GM15510 (cell line): ENCODE measurements at regions not wholly inside any gene's neighbourhood (a gene's known extent, or its start where the extent isn't known, plus 50 kb on each side); places are given as distances from the start of the nearest gene placed in this dataset.

Source experiments
- POLR2A ChIP-seq: IDR thresholded peaks from 3 replicates; pipeline ENCODE4 v1.6.1; 2011; ENCODE audit warnings: borderline replicate concordance; ENCODE audit not compliant: insufficient read length; ENCODE audit errors: extremely low read depth

DNA sequence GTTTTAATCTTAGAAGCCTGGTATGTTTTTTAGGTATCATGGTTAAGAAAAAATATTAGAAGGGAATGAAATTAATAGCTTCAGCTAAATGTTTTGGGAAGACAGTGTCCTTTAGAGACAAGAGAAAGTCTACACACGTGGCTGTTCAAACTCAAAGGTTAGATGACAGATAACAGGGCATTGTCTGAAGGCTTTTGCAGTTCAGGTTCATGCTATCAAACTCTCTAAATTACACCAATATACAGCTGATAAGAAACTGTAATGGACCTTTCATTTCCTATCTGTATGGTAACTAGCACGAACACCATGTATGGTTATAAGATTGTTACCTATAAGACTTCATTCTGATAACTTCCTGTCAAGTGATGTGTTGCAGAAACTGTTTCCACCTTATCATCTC lies 240.6 kb upstream of the MEF2C start:
- TF ChIP-seq POLR2A: no peak

DNA sequence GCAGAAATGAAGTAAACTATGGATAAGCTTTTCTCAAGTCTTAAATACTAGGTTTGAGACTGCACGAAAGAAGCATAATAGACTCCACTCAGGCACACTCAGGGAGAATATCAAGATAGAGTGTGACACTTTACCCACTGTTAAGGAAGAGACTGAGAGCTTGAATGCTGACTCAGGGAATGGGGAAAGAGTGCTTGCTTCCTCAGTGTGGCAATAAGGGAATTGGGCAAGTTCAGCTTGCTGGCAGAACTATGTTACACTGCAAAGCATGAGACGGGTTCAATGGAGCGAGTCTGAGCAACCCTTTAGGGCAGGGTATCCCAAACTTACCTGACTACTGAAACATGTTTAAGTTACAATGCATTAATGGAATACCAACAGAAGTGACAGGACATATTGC lies 237.7 kb upstream of the MEF2C start:
- TF ChIP-seq POLR2A: no peak

DNA sequence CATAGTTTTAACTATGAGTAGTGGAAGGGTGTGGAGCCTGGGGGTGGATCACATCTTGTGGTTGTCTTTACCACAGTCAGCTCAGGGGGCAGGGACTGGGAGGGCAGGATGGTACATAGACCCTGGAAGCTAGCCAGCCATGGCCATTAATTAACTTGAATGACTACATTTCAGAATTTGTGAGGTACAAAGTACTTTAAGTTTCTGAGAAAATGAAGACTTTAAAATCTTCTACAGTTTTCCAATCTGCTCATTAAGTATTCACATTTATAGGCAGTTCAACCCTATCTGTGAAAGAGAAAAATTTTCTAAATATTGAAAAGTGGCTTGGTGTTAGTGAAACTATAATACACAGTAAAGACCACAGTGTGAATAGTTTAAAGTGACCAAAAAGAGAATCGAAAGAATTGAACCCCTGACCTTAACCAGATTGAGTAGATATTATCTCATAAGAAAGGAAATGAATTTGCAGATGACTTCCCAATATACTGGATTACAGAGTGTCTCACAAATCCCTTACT lies 234.2 kb upstream of the MEF2C start:
- no peak for TF ChIP-seq POLR2A

DNA sequence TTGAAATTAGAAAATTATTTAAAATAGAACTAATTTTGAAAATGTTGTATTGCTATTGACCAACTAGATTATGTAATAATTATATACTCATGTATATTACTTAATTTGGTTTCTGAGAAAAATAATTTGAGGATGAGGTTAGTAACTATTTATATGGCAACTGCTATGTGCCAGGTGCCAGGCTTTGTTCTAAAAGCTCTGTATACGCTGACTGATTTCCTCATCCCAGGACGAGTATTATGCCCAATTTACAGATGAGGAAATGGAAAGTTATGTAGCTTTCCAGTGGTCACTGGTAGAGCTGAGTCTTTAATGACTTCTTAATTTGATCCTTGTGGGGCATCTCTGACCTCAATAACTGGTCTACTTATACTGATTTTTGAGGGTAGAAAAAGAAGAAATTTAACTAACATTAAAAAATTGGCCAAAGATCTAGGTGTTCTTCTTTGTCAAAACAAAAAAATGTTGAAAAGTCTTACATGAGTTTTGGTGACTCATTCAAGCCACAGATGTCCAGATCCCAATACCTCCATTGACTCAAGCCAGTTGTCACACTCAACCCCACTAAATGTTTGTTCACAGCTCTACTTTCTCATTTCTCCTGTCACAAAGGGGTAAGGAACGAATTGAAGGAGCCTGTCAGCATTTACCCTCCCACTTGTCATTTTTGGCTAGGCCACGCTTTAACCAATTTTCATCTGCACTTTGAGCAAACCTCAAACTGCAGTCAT lies 228.1 kb upstream of the MEF2C start:
- TF ChIP-seq POLR2A: no peak

DNA sequence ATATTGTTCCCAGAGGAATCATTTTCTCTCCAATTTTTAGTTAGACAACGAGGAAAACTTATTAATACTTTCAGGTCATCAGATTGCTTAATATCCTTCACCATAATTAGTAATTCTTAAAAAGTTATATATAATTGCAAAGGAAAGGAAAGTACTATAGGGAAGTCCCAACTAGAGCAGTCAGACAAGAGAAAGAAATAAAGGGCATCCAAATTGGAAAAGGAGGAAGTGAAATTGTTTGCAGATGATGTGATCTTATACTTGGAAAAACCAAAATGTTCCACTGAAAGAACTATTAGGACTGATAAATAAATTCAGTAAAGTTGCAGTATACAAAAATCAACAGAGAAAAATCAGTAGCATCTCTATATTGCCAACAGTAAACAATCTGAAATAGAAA lies 223.5 kb upstream of the MEF2C start:
- TF ChIP-seq POLR2A: no peak

DNA sequence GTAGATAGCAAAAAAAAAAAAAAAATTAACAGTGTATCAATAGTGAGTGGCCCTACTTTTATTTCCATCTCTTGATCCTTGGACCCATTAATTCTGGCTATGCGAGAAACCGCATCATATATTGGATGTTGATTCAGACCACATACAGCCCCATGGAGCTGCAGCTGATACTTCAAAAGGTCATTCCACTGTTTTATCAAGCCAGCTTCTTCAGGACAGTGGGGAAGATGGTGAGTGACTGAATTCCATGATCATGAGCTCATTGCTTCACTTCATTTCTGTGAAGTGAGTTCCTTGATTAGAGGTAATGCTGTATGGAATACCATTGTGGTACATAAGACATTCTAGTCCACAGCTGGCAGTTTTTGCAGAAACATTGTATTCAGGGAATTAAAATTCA lies 222.9 kb upstream of the MEF2C start:
- no peak for TF ChIP-seq POLR2A

DNA sequence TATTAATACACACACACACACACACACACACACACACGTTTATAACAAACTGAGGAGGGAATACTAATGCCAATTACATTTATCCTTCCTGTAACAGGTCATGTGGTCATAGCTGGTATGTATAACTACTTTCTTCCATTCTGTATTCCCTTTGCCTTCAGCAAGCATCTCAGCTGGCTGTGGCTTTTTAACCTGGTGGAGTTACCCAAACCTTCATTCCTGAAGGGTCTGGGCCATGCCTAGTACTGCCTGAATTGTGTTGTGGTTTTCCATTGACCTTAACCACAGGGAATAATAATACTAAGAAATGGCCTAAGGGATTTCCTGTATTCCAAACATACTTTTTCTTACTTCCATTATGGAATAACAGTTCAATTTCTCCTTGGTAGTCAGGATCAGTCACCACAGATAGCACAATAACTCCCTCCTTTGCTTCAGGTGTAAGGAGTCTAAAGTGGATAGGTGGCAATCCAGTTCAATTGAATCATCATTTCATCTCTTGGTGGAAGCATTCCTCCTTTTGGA lies 222.2 kb upstream of the MEF2C start:
- TF ChIP-seq POLR2A: no peak

DNA sequence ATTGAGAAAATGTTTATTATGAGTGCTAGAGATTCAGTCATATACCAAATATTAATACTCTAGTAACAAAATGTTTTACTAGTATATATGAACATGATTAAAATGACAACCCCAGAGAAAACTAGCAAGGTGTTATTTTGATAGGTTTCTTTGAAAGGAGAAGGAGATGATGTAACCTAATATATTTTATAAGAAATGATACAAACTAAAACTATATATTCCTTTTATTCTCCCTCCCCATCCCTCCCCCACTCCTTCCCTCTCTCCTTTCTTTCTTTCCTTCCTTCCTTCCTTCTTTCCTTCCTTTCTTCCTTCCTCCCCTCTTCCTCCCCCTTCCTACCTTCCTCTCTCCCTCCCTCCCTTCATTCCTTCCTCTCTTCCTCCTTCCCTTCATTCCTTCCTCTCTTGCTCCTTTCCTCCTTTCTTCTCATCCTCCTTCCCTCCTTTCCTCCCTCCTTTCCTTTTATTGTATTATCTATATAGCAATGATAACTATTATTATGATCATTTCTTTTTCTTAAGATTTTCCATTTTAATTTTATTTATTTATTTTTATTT lies 215.3 kb upstream of the MEF2C start:
- no peak for TF ChIP-seq POLR2A

DNA sequence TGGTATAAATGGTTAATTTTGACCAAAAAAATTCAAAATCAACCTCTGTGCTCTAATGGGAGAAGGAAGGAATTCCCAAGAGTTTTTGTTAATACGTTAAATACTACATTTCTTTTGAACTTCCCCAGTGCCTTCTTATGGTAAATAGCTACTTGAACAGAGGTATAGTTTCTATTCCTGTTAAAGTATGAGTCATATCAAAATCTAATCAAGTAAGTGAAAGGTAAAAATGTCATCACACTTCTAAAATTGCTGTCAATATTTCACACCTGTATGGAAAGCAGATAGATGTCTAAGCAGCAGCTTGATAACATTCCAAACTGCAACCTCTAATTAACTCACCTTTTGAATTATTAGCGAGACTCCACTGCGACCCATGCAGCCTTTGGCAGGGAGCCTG lies 214.1 kb upstream of the MEF2C start:
- TF ChIP-seq POLR2A: no peak

DNA sequence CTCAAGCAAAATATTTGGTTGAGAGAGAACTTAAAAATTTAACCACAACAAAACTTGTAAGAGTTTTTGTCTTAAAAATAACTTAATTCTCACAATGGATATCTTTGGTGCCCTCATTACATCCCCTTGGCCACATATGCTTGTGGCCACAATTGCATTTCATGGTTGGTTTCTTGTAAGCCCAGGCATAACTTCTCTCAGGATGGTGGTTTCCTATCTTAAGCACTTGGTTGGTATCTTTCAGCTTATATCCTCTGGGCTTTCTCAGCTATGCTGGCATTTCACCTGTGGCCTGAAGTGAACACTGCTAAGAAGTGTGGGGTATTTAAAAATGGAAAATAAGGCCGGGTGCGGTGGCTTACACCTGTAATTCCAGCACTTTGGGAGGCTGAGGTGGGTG lies 212.4 kb upstream of the MEF2C start:
- TF ChIP-seq POLR2A: no peak

DNA sequence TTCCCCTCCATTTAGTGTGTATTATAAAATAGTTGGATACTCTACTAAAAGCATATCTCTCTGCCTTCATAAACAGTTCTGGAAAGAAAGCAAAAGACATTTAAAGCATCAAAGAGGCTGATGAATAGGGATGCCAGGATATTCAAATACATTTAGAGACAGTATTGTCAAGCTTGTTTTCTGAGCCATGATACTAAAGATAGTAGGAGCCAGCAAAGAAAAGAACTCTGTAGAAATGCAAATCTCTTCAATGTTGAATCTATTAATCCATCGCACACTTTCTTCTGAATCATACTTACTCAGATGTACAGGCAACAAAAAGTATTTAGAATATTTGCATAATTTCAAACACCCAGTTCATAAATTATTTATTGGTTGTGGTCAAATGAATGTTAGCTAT lies 207.1 kb upstream of the MEF2C start:
- TF ChIP-seq POLR2A: no peak

DNA sequence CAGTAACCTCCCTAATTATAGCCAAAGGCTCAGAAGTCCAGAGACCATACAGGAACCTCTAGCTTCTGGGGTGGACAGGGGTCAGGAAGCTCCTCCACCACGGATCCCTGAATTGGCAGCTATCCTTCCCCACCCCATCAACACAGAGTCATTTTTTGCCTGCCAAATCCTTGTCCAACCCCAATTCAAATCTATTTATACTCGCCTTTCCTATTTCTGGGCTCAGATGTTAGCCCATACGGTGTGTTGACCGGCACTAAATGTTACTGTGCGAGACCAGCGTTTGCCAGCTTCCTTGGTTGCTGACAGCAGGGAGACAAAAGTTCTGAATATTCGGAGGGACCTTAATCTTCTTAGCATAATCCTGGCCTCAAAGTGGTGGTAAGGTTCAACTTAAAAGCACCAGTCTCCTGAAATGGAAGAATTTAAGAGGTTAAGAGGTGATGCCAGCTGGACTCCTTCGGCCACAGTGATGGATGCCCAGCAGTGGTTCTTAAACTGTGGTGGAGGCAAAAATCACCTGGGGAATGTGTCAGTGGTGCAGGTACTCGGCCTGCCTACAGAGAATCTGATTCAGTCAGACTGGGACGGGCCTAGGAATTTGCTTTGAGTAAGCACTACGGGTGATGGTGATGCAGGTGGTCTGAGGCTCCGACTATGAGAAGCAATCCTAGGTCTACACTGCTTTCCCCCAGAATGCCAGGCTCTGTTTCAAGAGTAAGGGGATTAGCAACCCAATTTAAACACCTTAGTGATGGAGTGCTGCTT lies 204.8 kb upstream of the MEF2C start:
- TF ChIP-seq POLR2A: no peak

DNA sequence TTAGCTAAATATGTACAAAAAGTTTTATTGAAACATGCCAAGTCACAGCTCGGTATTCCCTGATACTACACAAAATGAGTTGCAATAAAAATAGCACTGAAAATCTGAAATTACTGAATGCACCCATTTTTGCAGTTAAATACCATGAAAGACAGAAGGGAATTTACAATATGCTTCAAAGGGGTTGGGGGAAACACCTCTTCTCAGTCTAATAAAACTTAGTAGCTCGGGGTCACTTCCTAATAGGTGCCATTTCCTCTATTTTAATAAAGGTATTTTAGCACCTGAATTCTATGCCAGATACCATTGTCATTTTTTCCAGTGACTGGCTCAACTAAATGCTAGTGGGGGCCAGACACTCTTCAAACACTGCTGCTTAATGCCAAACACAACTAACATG lies 204.1 kb upstream of the MEF2C start:
- TF ChIP-seq POLR2A: no peak

DNA sequence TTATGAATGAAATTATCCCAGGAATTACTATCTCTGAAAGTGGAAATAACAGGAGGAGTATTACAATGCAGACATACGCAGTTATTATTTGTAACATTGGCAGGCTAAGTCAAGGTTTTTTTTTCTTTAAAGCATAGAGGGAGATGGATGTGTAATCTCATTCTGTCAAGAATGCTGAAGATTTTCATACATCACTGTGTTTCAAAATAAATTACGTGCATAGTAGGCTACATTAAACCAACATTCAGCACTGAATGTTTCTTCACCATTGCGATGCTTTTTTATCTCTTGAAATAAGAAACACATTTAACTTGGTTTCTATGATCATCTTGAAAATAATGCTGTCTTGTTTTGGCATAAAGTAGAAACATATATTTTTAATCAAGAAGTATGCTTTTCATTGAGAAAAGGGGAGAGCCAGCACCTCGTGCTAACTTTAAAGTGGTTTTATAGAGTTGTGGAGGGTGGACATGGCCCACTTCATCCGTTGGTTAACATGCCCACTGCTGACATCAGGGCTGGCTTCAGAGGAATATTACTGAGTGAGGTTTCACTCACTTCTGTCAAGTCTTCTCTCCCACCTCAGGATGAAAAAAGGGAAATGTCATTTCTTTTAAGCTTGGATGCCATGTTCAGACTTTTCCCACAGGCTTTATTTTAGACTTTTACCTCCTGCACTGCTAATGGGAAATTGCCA lies 203.6 kb upstream of the MEF2C start:
- no peak for TF ChIP-seq POLR2A

DNA sequence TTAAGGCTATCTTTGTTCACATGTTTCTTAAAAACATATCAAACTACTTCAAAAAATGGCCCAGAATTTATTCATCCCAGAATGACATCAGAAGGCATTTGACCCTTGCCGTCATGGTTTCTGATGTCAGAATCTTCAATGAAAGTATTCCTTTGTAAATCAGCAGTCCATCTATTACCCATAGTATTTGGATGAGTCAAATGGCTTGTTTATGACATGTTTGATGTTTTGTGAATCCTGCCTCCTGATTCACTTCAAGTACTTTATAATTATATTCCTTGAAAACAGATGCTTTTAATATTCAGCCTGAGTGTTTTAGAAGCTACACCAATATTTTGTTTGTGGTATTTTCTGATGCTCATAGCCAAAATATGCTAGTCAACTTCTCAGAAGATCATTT lies 200.8 kb upstream of the MEF2C start:
- TF ChIP-seq POLR2A: no peak

DNA sequence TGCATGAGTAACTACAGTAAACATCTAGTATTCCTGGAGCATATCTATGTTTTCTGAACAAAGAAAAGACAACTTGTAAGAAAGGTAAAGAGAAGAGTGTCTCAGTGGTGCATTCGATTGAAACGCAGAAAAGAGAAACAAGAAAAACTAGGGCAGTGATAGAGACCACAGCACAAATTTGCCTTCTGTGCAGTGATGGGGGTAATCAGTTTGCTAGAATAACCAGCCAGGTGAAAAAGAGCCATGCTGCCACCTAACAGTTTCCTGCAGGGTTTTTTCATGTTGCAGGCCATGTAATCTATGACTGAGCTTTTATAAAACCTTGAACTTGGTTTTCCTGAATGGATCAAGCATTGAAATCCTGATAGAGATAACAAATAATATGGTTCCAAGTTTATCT lies 198.4 kb upstream of the MEF2C start:
- no peak for TF ChIP-seq POLR2A
